PC-3 (cell line): ENCODE measurements at regions not wholly inside any gene's neighbourhood (a gene's known extent, or its start where the extent isn't known, plus 50 kb on each side); places are given as distances from the start of the nearest gene placed in this dataset.

Experiments used
- EZH2 ChIP-seq: fragments of 300-600 bp; sonication (generic); IDR thresholded peaks from one replicate; pipeline ENCODE4 v1.6.1; 2017; ENCODE audit warnings: antibody characterized with exemption, mild to moderate bottlenecking, low read length; ENCODE audit not compliant: unreplicated experiment
- EZH2phosphoT487 ChIP-seq: fragments of 300-600 bp; sonication (generic); IDR thresholded peaks from 2 replicates; pipeline ENCODE4 v1.6.1; 2018; ENCODE audit warnings: mild to moderate bottlenecking, antibody characterized with exemption, low read length, borderline replicate concordance
- TF ChIP-seq, protein P1 (sequence below): fragments of 300-600 bp; sonication (generic); conservative IDR thresholded peaks from 2 replicates; pipeline ENCODE4 v1.5.1; 2017; ENCODE audit warnings: antibody characterized with exemption, low read depth, mild to moderate bottlenecking, low read length

DNA sequence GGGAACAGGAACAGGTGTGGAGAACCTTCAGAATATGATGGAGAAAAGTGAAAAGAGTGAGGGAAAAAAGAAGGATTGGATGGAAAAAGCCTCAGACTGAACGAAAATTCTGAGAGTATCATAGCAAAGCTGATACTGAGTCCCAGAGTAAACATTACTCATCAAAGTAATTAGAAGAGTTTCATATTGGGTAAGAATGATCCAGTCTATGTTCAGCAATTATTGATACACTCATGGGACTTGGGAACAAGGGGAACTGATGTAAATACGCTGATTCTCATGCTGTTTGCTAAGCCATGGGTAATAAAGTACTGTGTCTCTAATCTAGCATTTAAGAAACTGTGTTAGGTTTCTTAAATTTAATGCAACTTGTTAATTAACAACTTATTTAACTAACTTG is 219.9 kb upstream of the NOL4 start:
- no peak for TF ChIP-seq EZH2phosphoT487
- TF ChIP-seq, protein P1, sequence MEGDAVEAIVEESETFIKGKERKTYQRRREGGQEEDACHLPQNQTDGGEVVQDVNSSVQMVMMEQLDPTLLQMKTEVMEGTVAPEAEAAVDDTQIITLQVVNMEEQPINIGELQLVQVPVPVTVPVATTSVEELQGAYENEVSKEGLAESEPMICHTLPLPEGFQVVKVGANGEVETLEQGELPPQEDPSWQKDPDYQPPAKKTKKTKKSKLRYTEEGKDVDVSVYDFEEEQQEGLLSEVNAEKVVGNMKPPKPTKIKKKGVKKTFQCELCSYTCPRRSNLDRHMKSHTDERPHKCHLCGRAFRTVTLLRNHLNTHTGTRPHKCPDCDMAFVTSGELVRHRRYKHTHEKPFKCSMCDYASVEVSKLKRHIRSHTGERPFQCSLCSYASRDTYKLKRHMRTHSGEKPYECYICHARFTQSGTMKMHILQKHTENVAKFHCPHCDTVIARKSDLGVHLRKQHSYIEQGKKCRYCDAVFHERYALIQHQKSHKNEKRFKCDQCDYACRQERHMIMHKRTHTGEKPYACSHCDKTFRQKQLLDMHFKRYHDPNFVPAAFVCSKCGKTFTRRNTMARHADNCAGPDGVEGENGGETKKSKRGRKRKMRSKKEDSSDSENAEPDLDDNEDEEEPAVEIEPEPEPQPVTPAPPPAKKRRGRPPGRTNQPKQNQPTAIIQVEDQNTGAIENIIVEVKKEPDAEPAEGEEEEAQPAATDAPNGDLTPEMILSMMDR = no peak
- no peak for TF ChIP-seq EZH2
